ENCODE measurements at regions not wholly inside any gene's neighbourhood (a gene's known extent, or its start where the extent isn't known, plus 50 kb on each side); places are given as distances from the start of the nearest gene placed in this dataset.
A peak's percentile ranks its signal among the peaks of the same experiment; 100 is the strongest.

- DNase-seq (ENCODE audit: low read depth): no peak
- Histone ChIP-seq H3K27me3 (ENCODE audit: control insufficient read depth, insufficient read depth, low read length) (no peaks in the 10 kb centered on the region), H3K36me3 (ENCODE audit: control insufficient read depth, insufficient read depth, low read length) (no peaks in the 10 kb centered on the region), H3K4me3 (ENCODE audit: low read depth, low read length) (no peak overlapping the region)
- no peak for TF ChIP-seq CTCF (IDR thresholded peaks at IDR 0.05; ENCODE audit: insufficient read depth, low read length, severe bottlenecking)
- FAIRE-seq: no peak
These were observed 1063.6 kb downstream of the TBC1D22A start for GRCh38 chr22:47826016-47826415.

DNA sequence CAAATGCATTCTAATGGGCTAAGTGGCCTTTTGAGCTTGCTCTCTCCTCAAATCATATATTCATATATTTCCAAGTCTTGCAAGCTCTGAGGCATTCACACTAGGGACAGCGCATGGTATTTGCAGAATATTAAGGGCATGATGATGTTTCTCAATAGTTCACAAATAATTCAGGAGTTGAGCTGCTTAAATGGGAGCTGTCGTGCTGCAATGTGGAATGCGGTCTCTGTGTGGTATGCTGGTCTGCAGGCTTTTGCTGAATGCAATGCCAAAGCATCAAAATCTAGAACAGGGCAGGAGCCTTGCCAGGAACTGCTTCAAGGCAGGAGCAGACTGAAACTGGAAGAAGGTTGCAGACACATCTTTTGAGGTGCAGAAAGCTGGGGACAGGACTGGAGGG lies 1060.0 kb downstream of the TBC1D22A start:
- H3K36me3 ChIP-seq (ENCODE audit: control insufficient read depth, insufficient read depth, low read length): no peaks in the 10 kb centered on the region
- DNase-seq (ENCODE audit: low read depth) (no peak), FAIRE-seq (no peak)

DNA sequence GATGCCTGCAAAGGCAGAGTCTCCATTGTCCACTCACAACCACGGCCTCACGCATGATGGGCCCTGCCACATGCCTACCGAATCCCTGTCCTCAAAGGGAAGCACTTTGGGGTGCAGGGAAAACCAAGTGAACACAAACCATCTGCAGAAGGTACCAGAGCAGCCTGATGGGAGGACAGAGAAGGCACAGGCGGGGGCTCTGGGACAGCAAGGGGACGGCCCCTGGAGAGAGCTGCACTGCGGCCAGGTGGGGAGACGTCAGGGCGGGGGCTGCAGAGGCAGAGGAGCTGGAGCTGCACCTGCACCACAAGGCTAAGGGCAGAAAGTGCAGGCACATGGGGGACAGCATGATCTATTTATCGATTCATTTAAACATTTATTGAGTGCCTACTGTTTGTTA lies 1056.0 kb downstream of the TBC1D22A start:
- H3K4me3 ChIP-seq (ENCODE audit: low read depth, low read length): no peak overlapping the region
- FAIRE-seq (no peak), DNase-seq (ENCODE audit: low read depth) (no peak)
- TF ChIP-seq CTCF (IDR thresholded peaks at IDR 0.05; ENCODE audit: insufficient read depth, low read length, severe bottlenecking): no peak
- no peaks in the 10 kb centered on the region for H3K27me3 ChIP-seq (ENCODE audit: control insufficient read depth, insufficient read depth, low read length)
- no peaks in the 10 kb centered on the region for H3K36me3 ChIP-seq (ENCODE audit: control insufficient read depth, insufficient read depth, low read length)

More for the DNA sequence above, 1060.0 kb downstream of the TBC1D22A start:
- H3K27me3 ChIP-seq (ENCODE audit: control insufficient read depth, insufficient read depth, low read length): no peaks in the 10 kb centered on the region
- no peak overlapping the region for H3K4me3 ChIP-seq (ENCODE audit: low read depth, low read length)
- TF ChIP-seq CTCF (IDR thresholded peaks at IDR 0.05; ENCODE audit: insufficient read depth, low read length, severe bottlenecking): no peak

DNA sequence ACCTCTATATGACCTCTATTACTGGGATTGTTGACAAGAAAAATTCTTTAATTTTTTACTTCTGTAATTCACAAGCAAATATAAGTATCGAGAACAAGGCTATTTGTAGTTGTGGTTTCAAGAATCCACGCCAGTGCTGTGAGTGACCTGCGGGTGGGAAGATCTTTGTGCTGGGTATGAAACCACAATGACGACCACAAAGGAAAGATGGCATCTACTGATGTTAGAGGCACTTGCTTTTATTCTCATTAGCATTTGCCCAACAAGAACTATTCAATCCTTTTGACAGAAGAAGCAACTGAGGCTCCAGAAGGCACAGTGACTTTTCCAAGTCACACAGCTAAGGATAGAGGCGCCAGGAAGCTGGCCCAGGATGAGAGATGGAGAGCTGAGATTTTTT lies 1054.9 kb downstream of the TBC1D22A start:
- FAIRE-seq: peak; percentile 83
- H3K36me3 ChIP-seq (ENCODE audit: control insufficient read depth, insufficient read depth, low read length): no peaks in the 10 kb centered on the region

GRCh38 chr22:47816863-47817210 lies 1054.4 kb downstream of the TBC1D22A start:
- no peak for FAIRE-seq
- no peaks in the 10 kb centered on the region for H3K36me3 ChIP-seq (ENCODE audit: control insufficient read depth, insufficient read depth, low read length)
- no peaks in the 10 kb centered on the region for H3K27me3 ChIP-seq (ENCODE audit: control insufficient read depth, insufficient read depth, low read length)
- no peak overlapping the region for H3K4me3 ChIP-seq (ENCODE audit: low read depth, low read length)
- TF ChIP-seq CTCF (IDR thresholded peaks at IDR 0.05; ENCODE audit: insufficient read depth, low read length, severe bottlenecking): no peak
- no peak for DNase-seq (ENCODE audit: low read depth)

More for the DNA sequence above, 1054.9 kb downstream of the TBC1D22A start:
- no peak for DNase-seq (ENCODE audit: low read depth)
- TF ChIP-seq CTCF (IDR thresholded peaks at IDR 0.05; ENCODE audit: insufficient read depth, low read length, severe bottlenecking): no peak
- H3K4me3 ChIP-seq (ENCODE audit: low read depth, low read length): no peak overlapping the region
- no peaks in the 10 kb centered on the region for H3K27me3 ChIP-seq (ENCODE audit: control insufficient read depth, insufficient read depth, low read length)

GRCh38 chr22:47816121-47816862 lies 1053.8 kb downstream of the TBC1D22A start:
- Histone ChIP-seq H3K27me3 (ENCODE audit: control insufficient read depth, insufficient read depth, low read length) (no peaks in the 10 kb centered on the region), H3K36me3 (ENCODE audit: control insufficient read depth, insufficient read depth, low read length) (no peaks in the 10 kb centered on the region), H3K4me3 (ENCODE audit: low read depth, low read length) (no peak overlapping the region)
- no peak for TF ChIP-seq CTCF (IDR thresholded peaks at IDR 0.05; ENCODE audit: insufficient read depth, low read length, severe bottlenecking)
- DNase-seq (ENCODE audit: low read depth) (no peak), FAIRE-seq (no peak)

All from bronchial epithelial cell (primary cell).